Natural killer cell (primary cell): ENCODE measurements at regions not wholly inside any gene's neighbourhood (a gene's known extent, or its start where the extent isn't known, plus 50 kb on each side); places are given as distances from the start of the nearest gene placed in this dataset.

Experiments
- ATAC-seq, 3 donors: fragments of 150-1000 bp in 2 of 3; fragments of 200-7000 bp in 1 of 3; cut with Tn5 transposase; 1 replicate in 1 of 3; 2 replicates in 2 of 3; pipeline ENCODE4 v1.10.0; 2021; ENCODE audit warnings: mild to moderate bottlenecking in 2 of 3, moderate library complexity in 2 of 3
- DNase-seq, 2 donors: peaks; one replicate each; pipeline versions ENCODE4 v3.0.0 to v3.0.0-alpha.2; 2013 to 2021; ENCODE audit warnings: mixed read lengths in 1 of 2
- H3K27ac ChIP-seq: one replicate; pipeline ENCODE4 v1.5.1; 2013; ENCODE audit warnings: mild to moderate bottlenecking, low read length
- H3K27me3 ChIP-seq: one replicate; pipeline ENCODE4 v1.6.1; 2013; ENCODE audit warnings: low read length; ENCODE audit not compliant: control insufficient read depth, insufficient read depth
- H3K36me3 ChIP-seq: one replicate; pipeline ENCODE4 v1.6.1; 2013; ENCODE audit warnings: low read length; ENCODE audit not compliant: control insufficient read depth, insufficient read depth
- H3K4me1 ChIP-seq: one replicate; pipeline ENCODE4 v1.6.1; 2013; ENCODE audit warnings: low read length; ENCODE audit not compliant: control insufficient read depth, insufficient read depth
- H3K4me3 ChIP-seq: one replicate; pipeline ENCODE4 v1.5.1; 2013; ENCODE audit warnings: low read length
- H3K9me3 ChIP-seq: one replicate; pipeline ENCODE4 v1.6.1; 2013; ENCODE audit warnings: low read length; ENCODE audit not compliant: control insufficient read depth, insufficient read depth
- H3K27ac Mint-ChIP-seq, 2 donors: one replicate each; pipeline ENCODE4 v1.8.0; 2022; ENCODE audit warnings: mild to moderate bottlenecking in 2 of 2, mixed read lengths in 2 of 2, moderate library complexity in 1 of 2
- H3K27me3 Mint-ChIP-seq, 2 donors: one replicate each; pipeline ENCODE4 v1.8.0; 2022; ENCODE audit warnings: low read depth in 2 of 2, mixed read lengths in 2 of 2
- H3K36me3 Mint-ChIP-seq: one replicate; pipeline ENCODE4 v1.8.0; 2022; ENCODE audit warnings: mixed read lengths
- H3K4me1 Mint-ChIP-seq, 2 donors: one replicate each; pipeline ENCODE4 v1.8.0; 2022; ENCODE audit warnings: mixed read lengths in 2 of 2
- H3K4me3 Mint-ChIP-seq: one replicate; pipeline ENCODE4 v1.8.0; 2022; ENCODE audit warnings: mild to moderate bottlenecking, moderate library complexity, mixed read lengths
- H3K9me3 Mint-ChIP-seq, 2 donors: one replicate each; pipeline ENCODE4 v1.8.0; 2022; ENCODE audit warnings: mixed read lengths in 2 of 2
- WGBS: methylation state at CpG from one replicate; pipeline ENCODE4 v1.1.7; 2013; ENCODE audit warnings: missing lambda C conversion rate; ENCODE audit not compliant: insufficient coverage; 5-methylcytosine and 5-hydroxymethylcytosine counted together
- intact Hi-C: fragments of 100-400 bp; cut with micrococcal nuclease; formaldehyde crosslinking; loops from one replicate; pipeline ENCODE4 v1.14.2; 2022
- TF ChIP-seq, protein P1 (sequence below): fragments of 200-600 bp; IDR thresholded peaks from one replicate; pipeline ENCODE4 v1.8.0; 2022; ENCODE audit warnings: antibody characterized with exemption

DNA sequence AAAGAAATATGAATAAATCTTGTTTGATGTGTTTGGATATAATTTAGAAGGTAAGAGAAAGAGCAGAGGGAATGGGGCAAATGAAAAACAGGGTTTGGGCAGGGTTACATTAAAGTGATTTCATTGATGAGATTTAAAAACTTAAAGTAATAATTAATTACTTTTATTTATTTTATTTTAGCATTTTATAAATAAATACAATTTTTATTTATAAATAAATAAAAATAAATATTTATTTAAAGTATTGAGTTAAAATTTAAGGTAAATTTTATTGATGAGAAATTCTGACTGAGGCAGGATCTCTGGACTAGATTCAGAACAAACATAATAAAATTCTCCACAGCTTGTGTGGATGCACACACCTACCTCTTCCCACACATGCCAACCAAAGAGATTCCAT lies 584.1 kb upstream of the BTBD3 start:
- TF ChIP-seq, protein P1, sequence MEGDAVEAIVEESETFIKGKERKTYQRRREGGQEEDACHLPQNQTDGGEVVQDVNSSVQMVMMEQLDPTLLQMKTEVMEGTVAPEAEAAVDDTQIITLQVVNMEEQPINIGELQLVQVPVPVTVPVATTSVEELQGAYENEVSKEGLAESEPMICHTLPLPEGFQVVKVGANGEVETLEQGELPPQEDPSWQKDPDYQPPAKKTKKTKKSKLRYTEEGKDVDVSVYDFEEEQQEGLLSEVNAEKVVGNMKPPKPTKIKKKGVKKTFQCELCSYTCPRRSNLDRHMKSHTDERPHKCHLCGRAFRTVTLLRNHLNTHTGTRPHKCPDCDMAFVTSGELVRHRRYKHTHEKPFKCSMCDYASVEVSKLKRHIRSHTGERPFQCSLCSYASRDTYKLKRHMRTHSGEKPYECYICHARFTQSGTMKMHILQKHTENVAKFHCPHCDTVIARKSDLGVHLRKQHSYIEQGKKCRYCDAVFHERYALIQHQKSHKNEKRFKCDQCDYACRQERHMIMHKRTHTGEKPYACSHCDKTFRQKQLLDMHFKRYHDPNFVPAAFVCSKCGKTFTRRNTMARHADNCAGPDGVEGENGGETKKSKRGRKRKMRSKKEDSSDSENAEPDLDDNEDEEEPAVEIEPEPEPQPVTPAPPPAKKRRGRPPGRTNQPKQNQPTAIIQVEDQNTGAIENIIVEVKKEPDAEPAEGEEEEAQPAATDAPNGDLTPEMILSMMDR: no peak
- Histone ChIP-seq H3K4me3 (no peak overlapping the region), H3K27ac (no peak overlapping the region), H3K4me1 (no peaks in the 10 kb centered on the region), H3K36me3 (no peaks in the 10 kb centered on the region), H3K27me3 (no peaks in the 10 kb centered on the region), H3K9me3 (no peaks in the 10 kb centered on the region)
- H3K4me1 Mint-ChIP-seq: no peaks in the 10 kb centered on the region
- no peaks in the 10 kb centered on the region for H3K27me3 Mint-ChIP-seq
- DNase-seq (no peak), ATAC-seq (no peak)
- no peak overlapping the region for H3K27ac Mint-ChIP-seq
- H3K9me3 Mint-ChIP-seq: peaks cover 5 to 6% of the 10 kb centered on the region in 2 donors
- H3K4me3 Mint-ChIP-seq: no peak overlapping the region
- H3K36me3 Mint-ChIP-seq: no peaks in the 10 kb centered on the region
- intact Hi-C loops: no loop called here

DNA sequence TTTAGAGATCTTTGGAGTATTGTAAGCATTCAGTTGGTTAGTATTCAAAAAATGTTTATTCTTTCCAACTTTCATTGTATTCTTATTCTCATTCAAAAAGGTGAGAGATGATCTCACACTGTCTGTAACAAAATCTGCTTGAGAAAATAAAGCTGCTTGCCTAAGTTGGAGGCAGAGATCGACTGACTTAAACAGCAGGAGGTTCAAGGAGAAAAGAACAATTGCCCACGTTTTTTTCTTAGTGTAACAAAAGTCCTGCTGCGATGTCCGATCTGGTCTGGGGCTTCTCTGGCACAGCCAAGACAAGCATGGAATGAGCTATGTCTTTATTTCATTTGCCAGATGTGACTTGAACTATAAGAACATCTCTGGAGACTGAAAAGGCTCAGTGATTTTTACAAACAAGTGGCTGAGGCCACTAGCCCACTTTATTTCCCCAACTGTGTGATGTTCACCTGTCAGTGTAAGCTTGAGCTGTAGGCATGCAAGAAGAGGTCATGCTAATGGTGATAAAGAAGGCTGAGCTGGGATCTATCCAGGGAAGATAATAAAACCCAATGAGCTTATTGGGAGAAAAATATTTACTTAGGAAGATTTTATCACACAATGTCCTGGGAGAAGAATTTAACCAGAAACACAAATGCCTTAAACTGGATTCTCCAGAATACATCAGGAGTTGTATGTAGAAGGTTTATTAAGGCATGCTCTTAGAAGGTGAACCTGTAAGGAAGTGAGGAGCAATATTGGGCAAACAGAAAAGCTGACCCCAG lies 580.1 kb upstream of the BTBD3 start:
- Histone ChIP-seq H3K4me3 (no peak overlapping the region), H3K9me3 (no peaks in the 10 kb centered on the region), H3K4me1 (no peaks in the 10 kb centered on the region), H3K36me3 (no peaks in the 10 kb centered on the region), H3K27me3 (no peaks in the 10 kb centered on the region), H3K27ac (no peak overlapping the region)
- H3K9me3 Mint-ChIP-seq: peaks cover 6 to 16% of the 10 kb centered on the region in 2 donors
- ATAC-seq (no peak), DNase-seq (no peak)
- no peaks in the 10 kb centered on the region for H3K36me3 Mint-ChIP-seq
- no peak overlapping the region for H3K4me3 Mint-ChIP-seq
- H3K4me1 Mint-ChIP-seq: no peaks in the 10 kb centered on the region
- intact Hi-C loops: no loop called here
- TF ChIP-seq, protein P1: no peak
- no peaks in the 10 kb centered on the region for H3K27me3 Mint-ChIP-seq
- 67% methylated on average over 4 of the region's 4 CpGs for WGBS
- no peak overlapping the region for H3K27ac Mint-ChIP-seq

DNA sequence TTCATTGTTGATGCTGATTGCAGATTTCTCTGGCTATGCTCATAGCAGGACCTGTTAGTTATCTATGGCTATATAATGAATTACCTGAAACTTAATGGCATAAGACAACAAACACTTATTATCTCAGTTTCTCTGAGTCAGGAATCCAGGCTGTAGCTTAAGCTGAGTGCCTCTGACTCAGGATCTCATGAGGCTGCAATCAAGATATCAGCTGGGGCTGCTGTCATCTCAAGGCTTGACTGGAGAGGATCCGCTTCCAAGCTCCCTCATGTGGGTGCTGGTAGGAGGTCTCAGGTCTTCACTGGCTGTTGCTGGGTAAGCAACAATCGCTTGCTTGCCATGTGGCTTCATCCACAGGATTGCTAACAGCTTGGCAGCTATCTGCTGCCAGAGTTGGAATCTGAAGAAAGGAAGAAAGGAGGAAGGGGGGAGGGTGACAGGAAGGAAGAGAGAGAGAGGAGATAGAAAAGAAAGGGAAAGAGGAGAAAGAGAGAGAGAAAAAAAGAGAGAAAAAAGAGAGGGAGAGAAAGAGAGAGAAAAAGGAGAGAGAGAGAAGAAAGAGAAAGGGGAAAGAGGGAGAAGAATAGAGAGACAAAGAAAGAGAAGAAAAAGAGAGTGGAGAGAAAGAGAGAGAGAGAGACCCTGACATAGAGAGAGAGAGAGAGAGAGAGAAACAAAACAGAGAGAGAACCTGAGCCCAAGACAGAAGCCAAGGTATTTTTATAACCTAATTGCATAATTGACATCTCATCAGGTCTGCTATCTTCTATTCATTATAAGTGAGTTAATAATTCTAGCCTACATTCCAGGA lies 579.0 kb upstream of the BTBD3 start:
- no peak for ATAC-seq
- TF ChIP-seq, protein P1: no peak
- no peaks in the 10 kb centered on the region for H3K4me1 Mint-ChIP-seq

More for the DNA sequence above, 579.0 kb upstream of the BTBD3 start:
- WGBS: 89% methylated on average over 2 of the region's 2 CpGs
- Mint-ChIP-seq H3K27ac (no peak overlapping the region), H3K9me3 (peaks cover 6 to 12% of the 10 kb centered on the region in 2 donors), H3K27me3 (no peaks in the 10 kb centered on the region), H3K4me3 (no peak overlapping the region), H3K36me3 (no peaks in the 10 kb centered on the region)
- H3K36me3 ChIP-seq: no peaks in the 10 kb centered on the region
- intact Hi-C loops: no loop called here
- H3K27me3 ChIP-seq: no peaks in the 10 kb centered on the region
- no peaks in the 10 kb centered on the region for H3K9me3 ChIP-seq
- H3K4me3 ChIP-seq: no peak overlapping the region
- no peak for DNase-seq
- H3K4me1 ChIP-seq: no peaks in the 10 kb centered on the region
- H3K27ac ChIP-seq: no peak overlapping the region
